Natural killer cell (primary cell): ENCODE measurements at regions not wholly inside any gene's neighbourhood (a gene's known extent, or its start where the extent isn't known, plus 50 kb on each side); places are given as distances from the start of the nearest gene placed in this dataset.

Experiments used
- ATAC-seq, 3 donors: fragments of 150-1000 bp in 2 of 3; fragments of 200-7000 bp in 1 of 3; cut with Tn5 transposase; 1 replicate in 1 of 3; 2 replicates in 2 of 3; pipeline ENCODE4 v1.10.0; 2021; ENCODE audit warnings: mild to moderate bottlenecking in 2 of 3, moderate library complexity in 2 of 3
- DNase-seq, 2 donors: peaks; one replicate each; pipeline versions ENCODE4 v3.0.0 to v3.0.0-alpha.2; 2013 to 2021; ENCODE audit warnings: mixed read lengths in 1 of 2
- H3K27ac ChIP-seq: one replicate; pipeline ENCODE4 v1.5.1; 2013; ENCODE audit warnings: mild to moderate bottlenecking, low read length
- H3K27me3 ChIP-seq: one replicate; pipeline ENCODE4 v1.6.1; 2013; ENCODE audit warnings: low read length; ENCODE audit not compliant: control insufficient read depth, insufficient read depth
- H3K36me3 ChIP-seq: one replicate; pipeline ENCODE4 v1.6.1; 2013; ENCODE audit warnings: low read length; ENCODE audit not compliant: control insufficient read depth, insufficient read depth
- H3K4me1 ChIP-seq: one replicate; pipeline ENCODE4 v1.6.1; 2013; ENCODE audit warnings: low read length; ENCODE audit not compliant: control insufficient read depth, insufficient read depth
- H3K4me3 ChIP-seq: one replicate; pipeline ENCODE4 v1.5.1; 2013; ENCODE audit warnings: low read length
- H3K9me3 ChIP-seq: one replicate; pipeline ENCODE4 v1.6.1; 2013; ENCODE audit warnings: low read length; ENCODE audit not compliant: control insufficient read depth, insufficient read depth
- H3K27ac Mint-ChIP-seq, 2 donors: one replicate each; pipeline ENCODE4 v1.8.0; 2022; ENCODE audit warnings: mild to moderate bottlenecking in 2 of 2, mixed read lengths in 2 of 2, moderate library complexity in 1 of 2
- H3K27me3 Mint-ChIP-seq, 2 donors: one replicate each; pipeline ENCODE4 v1.8.0; 2022; ENCODE audit warnings: low read depth in 2 of 2, mixed read lengths in 2 of 2
- H3K36me3 Mint-ChIP-seq: one replicate; pipeline ENCODE4 v1.8.0; 2022; ENCODE audit warnings: mixed read lengths
- H3K4me1 Mint-ChIP-seq, 2 donors: one replicate each; pipeline ENCODE4 v1.8.0; 2022; ENCODE audit warnings: mixed read lengths in 2 of 2
- H3K4me3 Mint-ChIP-seq: one replicate; pipeline ENCODE4 v1.8.0; 2022; ENCODE audit warnings: mild to moderate bottlenecking, moderate library complexity, mixed read lengths
- H3K9me3 Mint-ChIP-seq, 2 donors: one replicate each; pipeline ENCODE4 v1.8.0; 2022; ENCODE audit warnings: mixed read lengths in 2 of 2
- WGBS: methylation state at CpG from one replicate; pipeline ENCODE4 v1.1.7; 2013; ENCODE audit warnings: missing lambda C conversion rate; ENCODE audit not compliant: insufficient coverage; 5-methylcytosine and 5-hydroxymethylcytosine counted together
- intact Hi-C: fragments of 100-400 bp; cut with micrococcal nuclease; formaldehyde crosslinking; loops from one replicate; pipeline ENCODE4 v1.14.2; 2022
- TF ChIP-seq, protein P1 (sequence below): fragments of 200-600 bp; IDR thresholded peaks from one replicate; pipeline ENCODE4 v1.8.0; 2022; ENCODE audit warnings: antibody characterized with exemption

DNA sequence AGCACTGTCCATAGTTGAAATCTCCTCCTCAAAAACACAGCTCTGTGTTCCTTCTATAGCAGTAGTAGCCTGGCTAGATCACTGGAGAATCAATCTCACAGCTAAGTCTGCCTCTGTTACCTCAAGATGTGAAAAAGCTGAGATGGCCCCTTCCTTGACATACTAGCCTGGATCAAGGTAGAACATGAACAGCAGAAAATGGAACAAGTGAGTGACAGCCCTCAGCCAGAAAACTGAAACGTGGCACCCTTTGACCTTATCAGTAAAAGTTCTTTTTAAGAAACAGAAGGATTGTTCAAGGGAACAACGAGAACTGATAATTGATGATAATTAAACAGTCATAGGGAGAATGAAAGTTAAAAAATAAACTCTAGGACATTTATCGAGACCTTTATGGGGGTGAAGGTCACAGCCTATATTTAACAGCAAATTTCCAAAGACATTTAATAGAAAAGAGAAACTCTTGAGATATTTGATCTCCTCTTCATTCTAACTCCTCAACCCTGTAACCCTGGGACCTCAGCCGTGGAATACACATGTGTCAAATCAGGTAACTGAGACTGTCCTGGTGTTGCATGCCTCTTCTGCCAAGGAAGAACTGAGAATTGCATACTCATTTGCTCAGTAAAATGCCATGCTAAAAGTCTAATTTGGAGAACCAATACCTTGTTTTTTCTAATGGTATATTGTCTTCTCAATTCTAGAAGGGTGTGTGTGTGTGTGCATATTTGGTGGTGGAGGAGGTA, 258.0 kb upstream of the ATP2B1 start:
- TF ChIP-seq, protein P1, sequence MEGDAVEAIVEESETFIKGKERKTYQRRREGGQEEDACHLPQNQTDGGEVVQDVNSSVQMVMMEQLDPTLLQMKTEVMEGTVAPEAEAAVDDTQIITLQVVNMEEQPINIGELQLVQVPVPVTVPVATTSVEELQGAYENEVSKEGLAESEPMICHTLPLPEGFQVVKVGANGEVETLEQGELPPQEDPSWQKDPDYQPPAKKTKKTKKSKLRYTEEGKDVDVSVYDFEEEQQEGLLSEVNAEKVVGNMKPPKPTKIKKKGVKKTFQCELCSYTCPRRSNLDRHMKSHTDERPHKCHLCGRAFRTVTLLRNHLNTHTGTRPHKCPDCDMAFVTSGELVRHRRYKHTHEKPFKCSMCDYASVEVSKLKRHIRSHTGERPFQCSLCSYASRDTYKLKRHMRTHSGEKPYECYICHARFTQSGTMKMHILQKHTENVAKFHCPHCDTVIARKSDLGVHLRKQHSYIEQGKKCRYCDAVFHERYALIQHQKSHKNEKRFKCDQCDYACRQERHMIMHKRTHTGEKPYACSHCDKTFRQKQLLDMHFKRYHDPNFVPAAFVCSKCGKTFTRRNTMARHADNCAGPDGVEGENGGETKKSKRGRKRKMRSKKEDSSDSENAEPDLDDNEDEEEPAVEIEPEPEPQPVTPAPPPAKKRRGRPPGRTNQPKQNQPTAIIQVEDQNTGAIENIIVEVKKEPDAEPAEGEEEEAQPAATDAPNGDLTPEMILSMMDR, result no peak
- no peaks in the 10 kb centered on the region for H3K36me3 Mint-ChIP-seq
- no peak overlapping the region for H3K27ac ChIP-seq
- no peak for ATAC-seq
- no peak overlapping the region for H3K4me3 ChIP-seq
- H3K27ac Mint-ChIP-seq, result no peak overlapping the region
- 97% methylated on average over 3 of the region's 4 CpGs for WGBS
- peaks cover 14 to 16% of the 10 kb centered on the region in 2 donors for H3K4me1 Mint-ChIP-seq
- H3K27me3 Mint-ChIP-seq, result peaks cover 16% of the 10 kb centered on the region in 2 donors
- H3K27me3 ChIP-seq, result no peaks in the 10 kb centered on the region
- no peaks in the 10 kb centered on the region for H3K36me3 ChIP-seq
- H3K4me3 Mint-ChIP-seq, result no peak overlapping the region
- no peaks in the 10 kb centered on the region for H3K9me3 Mint-ChIP-seq
- intact Hi-C loops, result loop anchor here (10.0 kb wide), 1 partner anchor 422 kb away; no protein-coding TSS in a partner anchor
- no peaks in the 10 kb centered on the region for H3K9me3 ChIP-seq
- no peaks in the 10 kb centered on the region for H3K4me1 ChIP-seq
- no peak for DNase-seq

GRCh38 chr12:89965993-89966392, 257.4 kb upstream of the ATP2B1 start:
- no peaks in the 10 kb centered on the region for H3K4me1 ChIP-seq
- intact Hi-C loops, result loop anchor here (10.0 kb wide), 1 partner anchor 421 kb away; no protein-coding TSS in a partner anchor
- DNase-seq (no peak), ATAC-seq (no peak)
- H3K4me3 Mint-ChIP-seq, result no peak overlapping the region
- no peak overlapping the region for H3K27ac Mint-ChIP-seq
- peaks cover 9 to 16% of the 10 kb centered on the region in 2 donors for H3K4me1 Mint-ChIP-seq
- 100% methylated on average over 1 of the region's 2 CpGs for WGBS
- no peak overlapping the region for H3K27ac ChIP-seq
- peaks cover 13 to 22% of the 10 kb centered on the region in 2 donors for H3K27me3 Mint-ChIP-seq
- no peaks in the 10 kb centered on the region for H3K36me3 Mint-ChIP-seq
- no peaks in the 10 kb centered on the region for H3K9me3 Mint-ChIP-seq
- no peak overlapping the region for H3K4me3 ChIP-seq
- TF ChIP-seq, protein P1, result no peak
- no peaks in the 10 kb centered on the region for H3K27me3 ChIP-seq
- H3K36me3 ChIP-seq, result no peaks in the 10 kb centered on the region
- no peaks in the 10 kb centered on the region for H3K9me3 ChIP-seq

DNA sequence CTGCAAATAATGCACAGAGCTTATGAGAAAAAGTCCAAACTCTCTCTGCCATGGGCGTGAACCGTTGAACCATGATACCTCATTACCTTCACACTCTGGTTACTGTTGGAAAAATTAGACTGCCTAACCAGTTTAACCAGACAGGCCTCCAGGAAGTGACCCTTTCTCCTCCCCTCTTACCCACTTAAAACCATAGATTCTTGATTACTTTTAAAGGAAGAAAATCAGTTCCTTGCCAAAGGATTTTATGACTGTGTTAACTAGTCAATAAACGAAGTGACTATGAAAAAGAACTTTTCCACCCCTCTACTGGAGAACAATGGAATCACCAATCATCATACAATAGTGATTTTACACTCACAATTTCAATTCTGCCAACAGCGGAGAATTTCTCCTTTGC, 254.0 kb upstream of the ATP2B1 start:
- WGBS, result 78% methylated on average over 2 of the region's 4 CpGs
- Mint-ChIP-seq H3K9me3 (no peaks in the 10 kb centered on the region), H3K27me3 (peaks cover 0 to 34% of the 10 kb centered on the region in 2 donors), H3K36me3 (no peaks in the 10 kb centered on the region), H3K27ac (peak overlapping the region in 1 of 2 donors; percentile 62), H3K4me1 (peaks cover 5 to 12% of the 10 kb centered on the region in 2 donors), H3K4me3 (no peak overlapping the region)
- peak in 2 of 3 donors; percentile 42 to 45 for ATAC-seq
- no peaks in the 10 kb centered on the region for H3K4me1 ChIP-seq
- no peaks in the 10 kb centered on the region for H3K36me3 ChIP-seq
- no peaks in the 10 kb centered on the region for H3K9me3 ChIP-seq
- intact Hi-C loops, result loop anchor here (10.0 kb wide), 1 partner anchor 418 kb away; no protein-coding TSS in a partner anchor
- H3K27ac ChIP-seq, result no peak overlapping the region
- no peak overlapping the region for H3K4me3 ChIP-seq
- DNase-seq, result peak in 1 of 2 donors; percentile 34
- TF ChIP-seq, protein P1, result no peak
- H3K27me3 ChIP-seq, result no peaks in the 10 kb centered on the region
